ENCODE measurements at regions not wholly inside any gene's neighbourhood (a gene's known extent, or its start where the extent isn't known, plus 50 kb on each side); places are given as distances from the start of the nearest gene placed in this dataset.

GRCh38 chr13:81615031-81615430 is 1274.1 kb upstream of the SPRY2 start:
- TF ChIP-seq REST (IDR thresholded peaks at IDR 0.05; ENCODE audit: insufficient replicate concordance, low read depth) (no peak), CTCF (IDR thresholded peaks at IDR 0.05; ENCODE audit: insufficient read depth, low read length) (no peak), POLR2AphosphoS5 (IDR thresholded peaks at IDR 0.05; ENCODE audit: low read depth) (no peak), SPI1 (IDR thresholded peaks at IDR 0.05; ENCODE audit: borderline replicate concordance, low read depth) (no peak)

Measured in HL-60 (cell line).